Stimulated activated CD4-positive, alpha-beta T cell treated with anti-CD3 and anti-CD28 coated beads, Interleukin-4, amount 100 ng/mL, for 24 hours (primary cell): ENCODE measurements at regions not wholly inside any gene's neighbourhood (a gene's known extent, or its start where the extent isn't known, plus 50 kb on each side); places are given as distances from the start of the nearest gene placed in this dataset.

Experiments used
- DNase-seq: peaks from one replicate; pipeline ENCODE4 v3.0.0-alpha.2; 2020

DNA sequence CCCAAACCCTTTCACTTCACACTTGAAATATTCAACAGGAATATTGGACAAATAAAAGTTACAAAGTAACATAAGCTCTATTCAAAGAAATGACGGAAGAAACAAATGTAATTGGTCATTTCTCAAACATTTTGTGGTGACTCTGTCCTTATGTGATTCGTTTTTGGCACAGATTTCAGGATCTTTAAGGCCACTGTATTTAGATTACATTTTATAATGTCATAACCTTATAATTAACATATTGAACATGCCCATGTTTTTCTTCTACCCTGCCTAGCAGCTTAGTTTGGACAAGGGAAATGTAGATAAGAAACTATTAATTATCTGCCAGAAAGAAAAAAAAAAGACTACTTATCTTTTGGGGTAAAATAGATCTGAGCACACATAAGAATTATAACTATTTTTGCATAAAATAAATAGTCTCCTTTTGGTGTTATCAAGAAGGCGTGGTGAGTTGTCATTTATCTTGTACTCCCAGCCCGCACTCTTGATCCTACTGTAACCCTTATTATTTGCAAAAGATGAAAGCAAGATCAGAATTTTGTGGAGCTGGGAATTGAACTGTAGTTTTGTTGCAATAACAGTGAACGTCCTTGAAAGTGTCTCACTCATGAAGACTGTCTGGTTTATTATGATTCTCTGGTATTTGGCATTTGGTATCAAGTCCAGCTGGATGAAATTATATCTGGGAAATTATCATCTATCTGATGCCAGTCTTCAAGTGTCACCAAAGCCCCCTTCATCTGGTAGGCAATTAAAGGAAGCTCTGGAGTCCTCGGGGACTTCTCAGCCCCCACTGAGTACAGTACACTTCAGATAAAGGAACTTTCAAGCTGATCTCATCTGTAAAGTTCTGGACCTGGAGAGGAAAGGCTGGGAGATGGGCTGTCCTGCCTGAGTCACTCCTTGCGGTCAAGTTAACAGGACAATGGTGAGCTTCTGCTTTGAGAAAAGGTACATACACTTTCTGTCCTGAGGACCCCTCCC lies 175.7 kb upstream of the INHBA start:
- DNase-seq = no peak

DNA sequence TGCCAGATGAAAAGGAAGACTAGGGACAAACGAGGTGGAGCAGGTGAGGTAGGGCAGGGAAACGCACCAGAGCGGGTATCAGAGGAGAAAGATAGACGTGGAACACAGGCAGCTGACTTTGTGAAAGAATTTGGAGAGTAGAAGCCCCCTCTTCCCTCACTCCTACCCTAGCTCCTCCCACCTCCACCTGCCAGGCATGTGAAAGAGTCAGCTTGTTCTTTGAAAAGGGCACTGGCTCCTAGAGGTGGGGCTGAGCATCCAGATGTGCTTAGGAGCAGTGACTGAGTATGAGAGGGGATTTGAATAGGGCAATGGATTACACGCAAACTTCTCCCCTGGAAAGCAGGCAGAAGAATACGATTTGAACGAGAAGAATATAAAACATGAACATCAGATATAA lies 174.2 kb upstream of the INHBA start:
- DNase-seq = no peak

DNA sequence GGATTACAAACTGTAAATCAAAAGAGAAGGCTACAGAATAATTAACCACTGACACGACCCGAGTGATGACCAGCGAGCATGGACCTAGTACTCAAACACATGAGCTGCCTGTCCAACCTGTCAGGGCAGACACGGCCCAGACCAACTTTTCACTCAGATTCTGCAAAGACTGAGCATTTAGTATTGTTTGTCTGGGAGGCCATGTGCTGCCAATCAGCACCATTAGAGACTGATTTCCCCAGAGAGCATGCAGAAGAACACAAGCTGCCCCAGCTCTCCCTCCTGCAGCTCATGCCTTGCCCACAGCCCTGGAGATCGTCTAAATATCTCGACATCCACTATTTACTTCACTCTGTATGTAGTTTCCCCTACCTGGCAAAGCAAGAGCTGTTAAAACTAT lies 172.6 kb upstream of the INHBA start:
- DNase-seq = no peak

DNA sequence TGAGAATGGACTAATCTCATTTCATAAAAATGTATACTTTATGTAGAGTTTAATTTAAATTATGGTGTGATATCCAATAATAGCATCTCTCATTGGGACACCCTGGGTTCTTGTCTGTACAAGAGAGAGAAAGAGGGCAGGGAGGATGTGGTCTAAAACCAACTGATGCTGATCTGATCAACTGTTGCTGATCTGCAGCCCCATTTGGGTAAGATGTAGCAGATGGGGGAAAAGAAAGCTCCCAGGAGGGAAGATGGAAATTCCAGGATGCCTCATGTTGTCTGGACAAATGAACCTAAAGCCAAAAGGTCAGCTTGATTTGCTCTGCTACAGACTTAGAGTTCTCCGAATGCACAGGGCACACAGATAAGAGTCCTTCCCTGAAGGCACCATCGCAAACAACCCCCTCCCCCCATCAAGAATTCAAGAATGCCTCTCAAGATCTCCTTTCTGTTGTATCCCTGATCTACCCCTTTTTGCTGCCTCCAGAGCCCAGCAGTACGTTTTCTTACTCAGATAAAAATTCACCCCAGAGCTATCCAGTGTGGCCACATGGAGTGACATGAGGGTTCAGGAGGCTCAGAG lies 171.4 kb upstream of the INHBA start:
- no peak for DNase-seq

DNA sequence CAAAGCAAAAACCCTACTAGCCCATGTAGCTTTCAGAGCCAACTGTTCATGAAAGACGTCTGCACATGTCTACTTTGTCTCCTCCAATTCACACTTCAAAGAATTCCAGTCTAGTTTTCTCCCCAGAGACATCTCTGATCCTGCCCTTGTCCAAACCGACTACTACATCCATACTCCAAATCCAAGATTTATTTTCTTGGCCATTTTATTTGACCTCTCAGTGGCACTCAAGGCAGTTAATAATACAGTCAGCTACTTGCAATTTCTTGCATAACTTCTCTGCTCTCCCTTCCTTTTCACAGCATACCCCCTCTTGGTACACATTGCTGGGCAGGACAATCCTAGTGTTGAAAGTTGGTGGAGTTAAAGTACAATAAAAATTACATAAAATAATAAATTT lies 170.9 kb upstream of the INHBA start:
- no peak for DNase-seq

DNA sequence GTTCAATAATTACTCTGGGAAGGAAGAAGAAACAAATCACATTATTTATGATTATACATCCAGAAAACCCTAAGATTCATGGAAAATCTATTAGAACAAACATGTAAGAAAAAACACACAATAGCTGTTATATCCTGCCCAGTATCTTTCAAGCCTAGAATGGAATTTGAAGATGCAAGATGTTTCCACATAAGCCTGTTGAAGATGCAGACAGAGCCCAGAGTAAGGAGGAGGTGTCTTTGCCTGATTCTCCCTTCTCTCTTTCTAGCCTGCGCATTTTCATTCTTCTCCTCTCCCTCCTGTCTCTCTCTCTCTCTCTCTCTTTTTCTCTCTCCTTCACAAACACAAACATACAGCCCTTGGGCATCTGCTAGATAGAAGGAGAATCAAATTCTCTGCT lies 170.1 kb upstream of the INHBA start:
- DNase-seq = no peak

DNA sequence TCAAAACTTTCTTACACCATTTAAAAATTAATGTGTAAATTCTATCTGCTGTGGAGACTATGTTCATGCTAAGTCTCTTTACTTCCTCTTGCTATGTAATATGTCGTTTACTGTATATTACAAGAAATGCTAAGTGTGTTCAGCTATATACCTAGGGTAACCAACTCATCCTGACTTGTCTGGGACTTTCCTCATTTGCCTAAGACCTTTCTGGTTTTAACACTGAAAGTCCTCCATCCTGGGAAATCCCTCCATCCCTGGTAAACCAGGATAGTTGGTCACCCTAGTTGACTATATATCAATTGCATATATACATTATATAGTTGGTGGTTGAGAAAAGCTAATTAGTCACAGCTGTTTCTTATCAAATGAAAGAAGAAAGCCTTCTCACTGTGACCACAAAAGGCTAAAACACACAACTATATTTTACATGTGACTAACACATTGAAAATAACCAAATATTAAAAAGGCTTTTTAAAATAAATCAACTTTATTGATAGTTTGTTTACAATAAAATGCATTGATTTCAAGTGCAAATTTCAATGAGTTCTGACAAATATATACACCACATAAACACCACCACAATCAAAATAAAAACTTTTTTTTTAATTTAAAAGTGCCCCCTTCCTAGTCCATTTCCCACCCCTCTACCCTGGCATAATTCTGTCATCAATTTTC lies 167.7 kb upstream of the INHBA start:
- DNase-seq = no peak

DNA sequence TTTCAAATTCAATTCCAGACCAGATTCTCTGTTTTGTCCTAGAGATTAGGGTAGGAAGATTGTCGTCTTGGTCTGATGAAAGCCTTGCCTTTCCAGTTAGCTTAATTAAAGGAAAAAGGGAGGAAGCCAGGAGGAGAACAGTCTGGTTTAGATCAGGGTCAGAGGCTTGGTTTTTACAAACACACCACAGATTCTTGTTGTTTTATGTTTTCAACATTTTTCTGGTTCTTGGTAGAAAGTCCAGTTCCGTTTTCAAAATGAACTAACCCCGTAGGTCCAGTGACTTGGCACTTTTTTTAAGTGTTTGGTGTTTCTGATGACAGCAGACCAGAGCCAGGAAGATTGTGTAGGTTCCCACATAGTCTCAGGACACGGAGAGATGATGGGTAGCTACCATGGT lies 167.1 kb upstream of the INHBA start:
- DNase-seq = no peak

DNA sequence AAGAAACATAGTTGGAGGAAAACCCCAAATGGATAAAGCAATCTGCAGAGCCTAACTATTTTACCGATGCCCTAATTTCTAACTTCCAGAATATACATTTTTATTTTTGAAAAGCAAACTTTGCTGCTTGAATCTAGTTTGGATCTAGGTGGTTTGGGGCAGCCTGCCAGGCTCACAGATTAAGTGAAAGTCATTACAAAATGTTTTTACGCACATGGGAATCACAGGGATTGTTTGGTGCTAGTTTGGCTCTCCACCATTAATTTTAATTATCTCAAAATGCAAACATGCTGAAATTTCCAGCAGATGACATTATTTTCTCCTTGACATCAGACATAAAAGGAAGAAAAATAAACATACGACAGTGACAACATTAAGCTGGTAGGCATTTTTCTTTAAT lies 166.7 kb upstream of the INHBA start:
- DNase-seq = no peak

DNA sequence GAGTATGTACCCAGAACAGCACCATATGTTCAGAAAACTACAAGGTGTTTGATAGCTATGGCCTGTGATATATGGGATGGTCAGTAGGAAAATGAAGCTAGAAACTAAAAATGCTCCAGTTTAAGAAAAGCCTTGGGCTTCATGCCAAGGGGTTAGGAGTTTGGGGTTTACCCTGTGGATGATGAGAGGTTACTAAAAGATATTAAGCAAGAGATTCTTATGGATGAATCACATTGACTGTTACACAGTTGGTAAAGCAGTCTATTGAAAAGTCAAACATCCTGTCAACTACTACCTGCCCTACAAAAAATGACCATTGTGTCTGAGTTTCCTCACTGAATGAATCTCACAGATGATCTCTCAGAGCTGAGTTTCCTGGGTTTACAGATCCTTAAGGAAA lies 166.2 kb upstream of the INHBA start:
- no peak for DNase-seq

DNA sequence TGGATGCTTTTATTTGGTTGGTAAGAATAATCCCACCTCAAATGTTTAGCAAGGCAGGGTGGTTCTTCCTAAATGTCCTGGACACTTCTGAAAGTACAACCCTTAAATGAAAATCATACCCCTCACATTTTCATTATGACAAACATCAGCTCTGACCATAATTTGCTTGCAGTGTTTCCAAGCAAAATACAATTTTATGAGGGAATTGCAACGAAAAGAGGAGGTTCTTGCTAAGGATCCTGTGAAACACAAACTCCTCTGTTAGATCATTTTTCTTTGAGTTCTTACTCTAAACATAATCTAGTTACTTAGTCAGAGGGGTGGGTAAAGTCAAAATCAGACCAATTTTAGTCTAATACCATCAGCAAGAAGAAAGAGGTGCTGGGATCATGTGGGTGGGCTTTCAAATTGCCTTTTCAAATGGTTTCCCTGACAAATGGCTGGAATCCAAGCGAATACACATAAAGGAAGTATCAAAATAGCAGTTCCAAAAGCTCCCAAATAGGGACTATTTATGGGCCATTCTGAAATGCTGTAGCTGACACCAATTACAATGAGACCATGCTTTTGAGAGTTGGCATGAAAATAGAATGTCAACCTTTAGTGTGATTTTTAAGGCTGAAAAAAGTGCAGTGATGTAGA lies 164.9 kb upstream of the INHBA start:
- no peak for DNase-seq

DNA sequence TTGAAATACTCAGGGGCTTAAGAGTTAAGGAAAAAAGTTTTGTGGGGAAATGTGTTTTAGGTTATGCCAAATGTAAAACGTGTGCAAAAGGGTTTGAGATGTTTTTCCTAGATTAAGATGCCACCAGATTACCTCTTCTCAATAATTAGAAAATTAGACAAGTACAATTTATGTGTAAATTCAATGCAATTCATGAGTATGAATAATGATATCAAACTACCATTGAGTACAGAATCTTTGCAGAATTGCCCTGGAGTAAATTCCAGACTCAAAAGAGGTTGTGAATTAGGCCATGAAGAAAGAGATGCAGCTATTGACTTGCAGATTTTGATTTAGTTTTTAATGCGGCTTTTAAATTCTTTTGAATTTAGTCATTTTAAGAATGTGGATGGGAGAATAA lies 159.4 kb upstream of the INHBA start:
- DNase-seq = no peak

DNA sequence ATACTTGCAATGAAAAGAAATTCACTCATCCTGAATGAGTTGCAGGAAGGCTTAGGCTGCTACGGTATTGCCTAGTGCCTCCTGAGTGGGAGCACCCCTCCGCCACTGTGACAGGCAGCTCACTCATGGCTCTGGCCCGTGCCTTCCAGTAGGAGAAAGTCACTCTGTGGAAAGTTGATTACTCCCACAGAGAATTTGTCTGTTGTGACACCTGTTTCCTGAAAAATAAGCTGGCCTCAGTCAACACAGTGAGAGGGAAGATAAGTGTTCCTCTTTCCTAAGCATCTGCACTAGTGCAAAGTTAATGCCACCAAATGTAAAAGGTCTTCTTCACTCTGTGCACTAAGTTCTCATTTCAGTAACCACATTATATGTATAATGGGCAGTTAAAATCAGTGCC lies 158.8 kb upstream of the INHBA start:
- DNase-seq = no peak

DNA sequence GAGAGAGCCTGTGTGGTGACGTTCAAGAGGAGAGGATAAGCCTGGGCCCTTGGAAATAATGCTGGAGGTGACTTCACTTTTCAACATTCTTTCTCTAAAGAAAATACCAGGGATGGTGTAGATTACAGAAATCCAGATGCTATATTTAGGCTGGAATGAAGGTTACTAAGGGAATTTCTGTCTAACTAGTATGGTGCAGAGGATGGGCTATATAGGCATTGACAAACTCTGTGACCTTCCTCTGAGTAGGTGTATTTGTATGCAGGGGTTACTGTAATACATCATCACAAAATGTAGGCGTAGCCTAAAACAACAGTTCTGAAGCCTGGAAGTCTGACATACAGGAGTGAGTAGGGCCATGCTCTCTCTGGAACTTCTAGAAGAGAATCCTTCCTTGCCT lies 155.3 kb upstream of the INHBA start:
- DNase-seq = no peak

DNA sequence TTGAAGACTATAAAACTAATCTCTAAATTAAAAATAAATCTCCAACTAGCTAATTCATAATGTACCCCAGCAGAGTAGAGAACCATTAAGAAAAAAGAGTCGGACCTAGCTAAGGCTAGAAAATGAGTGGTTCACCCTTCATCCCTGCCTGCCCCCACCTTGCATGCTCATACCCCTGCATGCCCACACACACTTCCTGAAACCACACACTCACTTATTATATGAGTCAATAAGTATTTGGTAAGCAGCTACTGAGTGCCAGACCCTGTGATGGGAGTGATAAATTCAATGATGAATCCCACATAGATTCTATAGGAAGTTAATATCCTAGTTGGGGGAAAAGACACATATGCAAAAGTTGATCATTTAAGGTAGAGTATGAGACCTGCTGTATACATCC lies 152.9 kb upstream of the INHBA start:
- no peak for DNase-seq

DNA sequence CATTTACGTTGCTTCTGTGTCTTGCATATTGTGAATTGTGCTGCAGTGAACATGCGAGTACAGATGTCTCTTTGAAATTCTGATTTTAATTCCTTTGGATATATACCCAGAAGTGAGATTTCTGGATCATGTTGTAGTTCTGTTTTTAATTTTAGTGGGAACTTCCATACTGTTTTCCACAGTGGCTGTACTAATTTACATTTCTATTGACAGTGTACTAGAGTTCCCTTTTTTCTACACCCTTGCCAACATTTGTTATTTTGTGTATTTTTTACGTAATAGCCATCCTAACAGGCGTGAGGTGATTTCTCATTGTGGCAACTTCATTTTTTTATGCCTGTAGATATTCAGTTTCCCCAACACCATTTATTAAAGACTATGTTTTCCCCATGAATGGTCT lies 144.7 kb upstream of the INHBA start:
- no peak for DNase-seq

DNA sequence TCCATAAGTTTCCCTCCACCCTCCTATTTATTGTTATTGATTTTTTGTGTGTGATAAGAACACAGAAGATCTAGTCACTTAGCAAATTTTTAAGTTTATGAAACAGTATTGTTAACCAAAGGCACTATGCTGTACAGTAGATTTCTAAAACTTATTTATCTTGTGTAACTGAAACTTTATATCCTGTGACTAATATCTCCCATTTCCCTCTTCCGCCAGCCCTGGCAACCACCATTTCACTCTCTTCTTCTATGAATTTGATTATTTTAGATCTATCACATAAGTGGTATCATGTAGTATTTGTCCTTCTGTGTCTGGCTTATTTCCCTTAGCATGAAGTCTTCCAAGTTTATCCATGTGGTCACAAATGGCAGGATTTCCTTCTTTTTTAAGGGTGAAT lies 144.3 kb upstream of the INHBA start:
- DNase-seq = no peak

DNA sequence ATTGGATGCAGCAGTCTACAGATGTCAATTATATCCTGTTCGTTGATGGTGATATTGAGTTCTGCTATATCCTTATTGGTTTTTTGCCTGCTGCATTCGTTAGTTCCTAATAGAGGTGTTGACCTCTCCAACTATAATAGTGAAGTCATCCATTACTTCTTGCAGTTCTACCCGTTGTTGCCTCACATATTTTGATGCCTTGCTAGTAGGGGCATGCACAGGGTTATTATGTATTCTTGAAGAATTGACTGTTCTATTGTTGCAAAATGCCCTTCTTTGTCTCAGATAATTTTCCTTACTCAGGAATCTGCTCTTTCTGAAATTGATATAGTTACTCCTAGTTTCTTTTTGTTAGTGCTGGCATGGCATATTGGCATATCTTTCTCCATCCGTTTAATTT lies 140.1 kb upstream of the INHBA start:
- DNase-seq = no peak

DNA sequence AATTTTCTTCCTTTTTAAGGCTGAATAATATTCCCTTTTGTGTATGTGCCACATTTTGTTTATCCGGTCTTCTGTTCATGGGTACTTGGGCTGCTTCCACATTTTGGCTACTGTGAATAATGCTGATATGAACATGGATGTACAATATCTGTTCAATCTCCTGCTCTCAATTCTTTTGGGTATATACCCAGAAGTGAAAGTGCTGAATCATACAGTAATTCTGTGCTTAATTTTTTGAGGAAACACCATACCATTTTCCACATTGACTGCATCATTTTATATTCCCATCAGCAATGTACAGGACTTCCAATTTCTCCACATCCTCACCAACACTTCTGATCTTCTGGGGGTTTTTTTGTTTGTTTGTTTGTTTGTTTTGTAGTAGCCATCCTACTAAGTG lies 135.0 kb upstream of the INHBA start:
- DNase-seq = no peak

DNA sequence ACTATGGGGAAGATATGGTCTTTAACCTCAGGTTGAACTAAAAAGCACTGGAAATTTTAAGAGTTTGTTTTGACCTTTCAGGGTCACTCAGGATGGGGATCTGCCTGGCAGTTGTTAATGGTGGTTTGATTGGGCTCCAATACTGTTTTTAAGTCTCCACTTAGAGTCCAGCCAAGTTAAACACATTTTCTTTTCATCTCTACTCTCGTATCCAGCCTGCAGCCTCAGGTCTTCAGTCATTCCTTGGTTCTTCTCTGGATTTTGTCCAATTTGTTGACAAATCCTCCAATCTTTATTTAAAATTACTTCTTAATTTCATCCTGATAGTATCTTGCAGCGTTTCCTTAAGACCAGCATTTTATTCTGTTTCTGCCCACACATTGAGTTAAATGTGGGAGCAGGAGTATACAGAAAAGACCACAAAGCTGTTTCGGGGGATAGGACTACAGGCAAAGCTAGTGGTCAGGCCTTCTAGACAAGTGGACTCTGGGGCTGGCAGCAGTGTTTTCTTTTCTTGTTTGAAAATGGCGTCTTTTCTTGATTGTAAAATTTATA lies 133.2 kb upstream of the INHBA start:
- no peak for DNase-seq

DNA sequence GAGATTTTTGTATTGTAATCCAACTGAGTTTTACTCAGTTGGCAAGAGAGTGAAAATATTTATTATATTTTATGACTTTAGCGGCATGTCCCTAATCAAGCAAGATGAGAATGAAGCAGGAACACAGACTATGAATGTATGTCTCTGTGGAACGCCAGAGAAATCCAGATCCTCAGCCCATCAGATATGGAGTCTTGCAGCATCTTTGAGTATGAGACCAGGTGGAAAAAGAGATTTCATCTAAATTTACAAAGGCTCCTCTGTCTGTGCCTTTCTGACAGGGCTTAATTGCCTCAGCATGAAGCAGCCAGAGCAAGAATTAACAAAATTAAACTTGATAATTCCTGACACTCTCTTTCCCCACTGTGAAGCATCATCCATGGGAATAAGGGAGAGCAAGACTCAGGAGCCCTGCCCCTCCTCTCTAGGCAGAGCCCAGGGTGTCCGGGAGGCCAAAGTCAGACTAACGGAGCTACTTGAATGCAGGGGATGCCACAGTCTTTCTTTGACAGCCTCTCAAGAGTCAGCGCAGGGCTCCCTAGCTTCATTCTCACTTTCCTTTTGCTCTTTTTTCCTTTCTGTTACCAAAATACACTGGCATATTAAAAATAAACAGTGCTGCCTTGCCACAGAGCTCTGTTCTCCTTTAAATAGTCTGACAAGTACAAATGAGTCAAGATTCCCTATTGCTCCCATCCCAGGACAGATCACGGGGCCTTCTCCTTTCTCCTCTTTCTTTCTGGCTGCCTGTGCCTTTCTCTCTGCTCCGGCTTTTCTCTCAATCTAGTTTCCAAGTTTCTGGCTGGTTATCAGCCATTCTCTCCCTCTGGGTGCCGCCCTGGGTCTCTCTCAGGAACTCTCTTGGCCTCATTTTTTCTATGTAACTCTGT lies 132.2 kb upstream of the INHBA start:
- no peak for DNase-seq

DNA sequence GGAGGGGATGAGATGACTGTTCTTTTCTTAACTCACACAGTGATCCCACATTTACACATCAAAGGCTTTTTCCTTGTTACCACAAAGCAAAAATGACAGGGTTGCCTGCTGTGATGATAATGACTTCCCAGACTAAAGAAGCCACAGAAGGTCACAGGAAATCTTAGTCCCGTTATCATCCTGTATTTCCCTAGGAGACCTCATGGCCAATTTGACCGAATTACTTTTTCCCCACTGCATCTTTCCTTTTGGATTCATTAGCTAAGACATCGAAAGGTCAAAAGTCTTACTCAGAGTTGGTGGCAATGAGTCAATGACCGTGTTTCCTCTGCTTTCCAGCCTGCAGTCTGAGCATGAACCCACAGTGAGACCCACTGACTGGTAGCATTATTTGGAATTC lies 130.1 kb upstream of the INHBA start:
- DNase-seq = no peak
